Cerebellar cortex (tissue), 1 donor: ENCODE measurements at regions not wholly inside any gene's neighbourhood (a gene's known extent, or its start where the extent isn't known, plus 50 kb on each side); places are given as distances from the start of the nearest gene placed in this dataset.
"Not testable (repeated sequence)": the region's sequence is repeated elsewhere in the genome, so short reads cannot be mapped to it uniquely, and the experiment has no call there.

Experiments used
- DNase-seq: peaks from one replicate; pipeline ENCODE4 v3.0.0-alpha.2; 2015; ENCODE audit warnings: low spot score

DNA sequence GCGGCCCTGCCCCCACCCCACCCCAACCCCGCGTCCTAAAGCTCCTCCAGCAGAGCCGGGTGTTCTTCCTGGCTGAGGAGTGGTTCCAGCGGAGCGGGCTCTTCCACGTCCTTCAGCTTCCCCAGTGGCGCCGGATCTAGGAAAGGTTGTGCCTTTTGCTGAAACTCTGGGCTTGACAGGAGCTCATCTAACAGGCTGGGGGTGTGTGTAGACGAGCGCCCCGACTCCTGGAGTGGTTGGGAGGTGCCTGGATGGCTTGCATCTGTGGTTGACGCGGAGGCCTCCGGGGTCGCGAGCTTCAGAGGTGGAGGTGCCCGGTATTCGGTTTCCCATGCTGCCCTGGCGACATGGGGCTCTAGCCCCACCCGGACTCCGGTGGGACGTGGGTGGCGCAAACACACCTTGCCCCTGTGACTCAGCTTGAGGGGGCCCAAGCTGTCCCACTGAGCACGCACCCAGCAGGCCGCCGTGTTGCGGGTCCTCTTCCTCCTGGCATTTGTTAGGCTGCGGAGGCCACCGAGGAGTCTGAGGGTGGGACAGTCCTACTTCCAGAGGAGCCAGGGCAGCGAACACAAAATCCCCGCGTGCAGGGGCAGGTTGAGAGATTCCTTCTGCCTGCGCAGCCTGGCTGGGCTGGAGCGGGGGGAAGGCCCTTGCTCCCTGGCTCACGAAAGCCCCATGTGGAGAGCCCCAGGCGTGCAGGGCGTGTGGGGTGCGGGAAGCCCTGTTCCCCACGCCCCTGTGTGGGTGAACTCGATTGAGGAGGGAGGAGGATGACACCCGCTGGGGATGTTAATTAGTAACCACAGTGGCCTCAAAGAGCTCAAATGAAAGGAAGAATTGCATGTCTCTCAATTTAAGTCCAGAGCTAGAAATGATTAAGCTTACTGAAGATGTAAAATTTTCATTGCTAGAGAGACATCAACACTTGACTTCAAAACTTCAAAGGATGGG, 3921.7 kb upstream of the OR11H1 start:
- not testable (repeated sequence) for DNase-seq

DNA sequence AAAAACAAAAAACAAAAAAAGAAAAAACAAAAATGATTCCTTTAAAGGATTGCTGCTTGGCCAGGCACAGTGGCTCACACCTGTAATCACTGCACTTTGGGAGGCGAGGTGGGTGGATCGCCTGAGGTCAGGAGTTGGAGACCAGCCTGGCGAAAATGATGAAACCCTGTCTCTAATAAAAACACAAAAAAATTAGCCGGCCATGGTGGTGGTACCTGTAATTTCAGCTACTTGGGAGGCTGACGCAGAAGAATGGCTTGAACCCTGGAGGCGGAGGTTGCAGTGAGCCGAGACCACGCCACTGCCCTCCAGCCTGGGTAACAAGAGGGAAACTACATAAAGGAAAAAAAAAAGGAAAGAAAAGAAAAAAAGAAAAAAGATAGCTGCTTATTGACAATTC, 3920.8 kb upstream of the OR11H1 start:
- not testable (repeated sequence) for DNase-seq

GRCh38 chr22:11608486-11608885, 3919.5 kb upstream of the OR11H1 start:
- DNase-seq: not testable (repeated sequence)

- DNase-seq: not testable (repeated sequence)
Observed at GRCh38 chr22:11609193-11609592, 3918.8 kb upstream of the OR11H1 start.

DNA sequence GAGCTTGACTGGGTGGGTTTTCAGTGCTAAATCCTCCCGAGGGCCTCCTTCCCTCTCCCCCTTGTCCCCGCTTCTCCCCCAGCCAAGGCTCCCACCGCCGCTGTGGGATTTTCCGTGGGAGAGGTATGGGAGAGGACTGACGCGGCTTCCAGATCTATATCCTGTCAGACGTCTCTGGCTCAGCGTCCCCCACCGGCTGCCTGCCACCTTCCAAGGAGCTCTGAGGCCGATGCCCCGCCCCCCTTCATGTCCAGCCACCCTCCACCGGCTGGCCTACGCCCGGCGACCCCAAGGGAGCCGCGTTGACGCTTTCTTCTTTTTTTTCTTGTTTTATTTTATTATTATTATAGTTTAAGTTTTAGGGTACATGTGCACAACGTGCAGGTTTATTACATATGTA, 3916.7 kb upstream of the OR11H1 start:
- DNase-seq: not testable (repeated sequence)

GRCh38 chr22:11611876-11612275, 3916.1 kb upstream of the OR11H1 start:
- not testable (repeated sequence) for DNase-seq

GRCh38 chr22:11613081-11613897, 3914.7 kb upstream of the OR11H1 start:
- DNase-seq: not testable (repeated sequence)

- DNase-seq: no peak
Observed at GRCh38 chr22:11613898-11614755, 3913.9 kb upstream of the OR11H1 start.

- DNase-seq: not testable (repeated sequence)
Observed at GRCh38 chr22:11614798-11615433, 3913.1 kb upstream of the OR11H1 start.

DNA sequence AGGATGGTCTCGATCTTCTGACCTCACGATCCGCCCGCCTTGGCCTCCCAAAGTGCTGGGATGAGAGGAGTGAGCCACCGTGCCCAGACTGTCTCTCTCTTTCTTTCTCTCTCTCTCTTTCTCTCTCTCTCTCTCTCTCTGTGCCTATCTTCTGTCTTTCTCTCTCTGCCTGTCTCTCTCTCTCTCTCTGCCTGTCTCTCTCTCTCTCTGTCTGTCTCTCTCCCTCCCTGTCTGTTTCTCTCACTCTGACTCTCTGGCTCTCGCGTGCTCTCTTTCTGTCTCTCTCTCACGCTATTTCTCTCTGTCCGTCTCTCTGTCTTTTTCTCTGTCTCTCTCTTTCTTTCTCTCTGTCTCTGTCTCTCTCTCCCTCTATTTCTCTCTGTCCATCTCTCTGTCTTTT, 3911.2 kb upstream of the OR11H1 start:
- DNase-seq: no peak

GRCh38 chr22:11618322-11618662, 3909.7 kb upstream of the OR11H1 start:
- DNase-seq: not testable (repeated sequence)

GRCh38 chr22:11618688-11619087, 3909.3 kb upstream of the OR11H1 start:
- DNase-seq: not testable (repeated sequence)

GRCh38 chr22:11620921-11621762, 3906.8 kb upstream of the OR11H1 start:
- DNase-seq: not testable (repeated sequence)

DNA sequence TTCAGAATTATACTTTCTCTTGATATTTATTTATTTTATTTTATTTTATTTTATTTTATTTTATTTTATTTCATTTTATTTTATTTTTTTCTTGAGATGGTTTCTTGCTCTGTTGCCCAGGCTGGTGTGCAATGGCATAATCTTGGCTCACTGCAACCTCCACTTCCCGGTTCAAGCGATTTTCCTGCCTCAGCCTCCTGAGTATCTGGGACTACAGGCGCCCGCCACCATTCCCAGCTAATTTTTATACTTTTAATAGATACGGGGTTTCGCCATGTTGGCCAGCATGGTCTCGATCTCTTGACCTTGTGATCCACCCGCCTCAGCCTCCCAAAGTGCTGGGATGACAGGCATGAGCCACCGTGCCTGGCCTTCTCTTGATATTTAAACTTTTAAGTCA, 3905.2 kb upstream of the OR11H1 start:
- DNase-seq: not testable (repeated sequence)

GRCh38 chr22:11625711-11626421, 3902.1 kb upstream of the OR11H1 start:
- not testable (repeated sequence) for DNase-seq

DNA sequence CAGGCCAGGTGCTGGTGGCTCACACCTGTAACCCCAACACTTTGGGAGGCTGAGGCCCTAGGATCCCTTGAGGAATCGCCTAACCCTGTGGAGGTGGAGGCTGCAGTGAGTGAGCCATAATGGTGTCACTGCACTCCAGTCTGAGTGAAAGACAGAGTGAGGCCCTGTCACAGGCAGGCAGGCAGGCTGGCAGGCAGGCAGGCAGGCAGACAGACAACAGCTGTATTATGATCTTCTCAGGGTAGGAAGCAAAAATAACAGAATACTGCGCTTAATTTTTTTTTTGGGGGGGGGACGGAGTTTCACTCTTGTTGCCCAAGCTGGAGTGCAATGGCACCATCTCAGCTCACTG, 3901.6 kb upstream of the OR11H1 start:
- DNase-seq: no peak

DNA sequence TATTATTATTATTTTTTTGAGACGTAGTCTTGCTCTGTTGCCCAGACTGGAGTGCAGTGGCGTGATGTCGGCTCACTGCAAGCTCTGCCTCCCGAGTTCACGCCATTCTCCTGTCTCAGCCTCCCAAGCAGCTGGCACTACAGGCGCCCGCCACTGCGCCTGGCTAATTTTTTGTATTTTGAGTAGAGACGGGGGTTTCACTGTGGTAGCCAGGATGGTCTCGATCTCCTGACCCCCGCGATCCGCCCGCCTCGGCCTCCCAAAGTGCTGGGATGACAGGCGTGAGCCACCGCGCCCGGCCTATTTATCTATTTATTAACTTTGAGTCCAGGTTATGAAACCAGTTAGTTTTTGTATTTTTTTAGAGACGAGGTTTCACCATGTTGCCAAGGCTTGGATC, 3901.0 kb upstream of the OR11H1 start:
- not testable (repeated sequence) for DNase-seq

DNA sequence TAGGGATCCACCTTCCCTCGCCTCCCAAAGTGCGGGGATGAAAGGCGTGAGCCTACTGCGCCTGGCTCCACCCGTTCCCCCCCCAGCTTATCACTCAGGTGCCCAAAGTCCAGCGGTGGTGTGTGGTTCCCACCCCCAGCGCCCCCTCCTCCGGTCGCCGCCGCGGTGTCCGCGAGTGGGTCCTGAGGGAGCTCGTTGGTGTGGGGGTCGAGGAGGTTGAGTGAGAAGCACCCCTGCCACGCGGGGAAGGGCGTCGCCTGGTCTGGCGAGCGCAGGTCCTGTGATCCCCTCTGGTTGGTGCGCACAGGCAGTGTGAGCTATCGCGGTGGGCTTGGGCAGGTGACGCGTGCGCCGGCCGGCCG, 3900.6 kb upstream of the OR11H1 start:
- DNase-seq: no peak

- no peak for DNase-seq
Observed at GRCh38 chr22:11627798-11628650, 3900.0 kb upstream of the OR11H1 start.
